ENCODE measurements at regions not wholly inside any gene's neighbourhood (a gene's known extent, or its start where the extent isn't known, plus 50 kb on each side); places are given as distances from the start of the nearest gene placed in this dataset.
"Not testable (repeated sequence)": the region's sequence is repeated elsewhere in the genome, so short reads cannot be mapped to it uniquely, and the experiment has no call there.

DNA sequence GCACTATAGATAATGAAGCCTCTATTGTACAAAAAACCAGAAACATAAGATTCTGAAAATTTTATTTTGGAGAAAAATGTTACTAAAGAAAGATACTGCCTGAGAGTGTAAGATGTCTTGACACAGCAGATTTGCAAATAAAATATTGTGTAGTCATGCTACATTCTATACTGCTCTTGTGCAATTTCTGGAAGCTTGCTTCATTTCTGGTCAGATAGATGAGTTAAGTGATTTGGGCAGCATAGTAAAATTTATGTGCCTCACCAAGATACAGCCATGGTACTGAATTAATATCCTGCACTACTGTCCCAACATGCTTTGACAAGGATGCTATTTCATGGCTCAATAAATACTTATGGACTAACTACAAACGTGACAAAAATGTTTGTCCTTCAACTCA, 55.1 kb upstream of the STARD13 start:
- no peak for DNase-seq

DNA sequence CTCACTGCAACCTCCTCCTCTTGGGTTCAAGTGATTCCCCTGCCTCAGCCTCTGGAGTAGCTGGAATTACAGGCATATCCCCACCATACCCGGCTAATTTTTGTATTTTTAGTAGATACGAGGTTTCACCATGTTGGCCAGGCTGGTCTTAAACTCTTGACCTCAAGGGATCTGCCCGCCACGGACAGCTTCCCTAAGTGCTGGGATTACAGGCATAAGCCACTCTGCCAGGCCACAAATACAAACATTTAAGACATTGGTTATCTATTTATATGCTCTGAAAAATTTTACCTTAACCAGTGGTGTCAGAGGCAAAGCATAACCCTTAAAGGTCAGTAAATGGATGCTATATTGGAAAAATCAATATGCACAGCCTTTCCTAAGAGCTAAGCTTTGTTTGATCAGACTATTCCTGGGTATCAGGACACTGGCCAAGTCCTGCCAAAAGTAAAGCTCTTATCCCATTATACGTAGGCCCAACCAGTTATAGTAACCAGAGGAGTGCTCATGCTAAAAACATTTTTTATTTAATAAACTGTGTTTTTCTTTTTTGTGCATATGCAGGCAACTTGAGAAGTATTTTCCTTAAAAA, 56.4 kb upstream of the STARD13 start:
- DNase-seq = no peak

DNA sequence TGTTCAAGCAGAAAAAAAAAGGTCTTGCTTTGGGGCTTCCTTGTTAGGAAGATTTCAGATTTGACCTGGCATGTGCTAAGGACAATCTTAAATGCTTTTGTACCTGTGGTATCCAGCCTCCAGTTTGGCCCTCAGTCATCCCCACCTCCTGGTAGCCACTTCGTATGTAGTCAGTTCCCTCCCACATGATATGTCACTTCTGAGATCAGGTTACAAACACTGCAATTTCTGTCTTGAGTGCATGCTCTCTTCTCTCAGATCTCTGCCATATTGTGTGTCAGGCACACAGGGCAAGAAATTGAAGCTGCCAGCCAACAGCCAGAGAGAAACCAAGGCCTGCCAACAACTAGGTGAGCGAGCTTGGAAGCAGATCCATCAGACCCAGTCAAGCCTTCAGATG, 60.3 kb upstream of the STARD13 start:
- no peak for DNase-seq

DNA sequence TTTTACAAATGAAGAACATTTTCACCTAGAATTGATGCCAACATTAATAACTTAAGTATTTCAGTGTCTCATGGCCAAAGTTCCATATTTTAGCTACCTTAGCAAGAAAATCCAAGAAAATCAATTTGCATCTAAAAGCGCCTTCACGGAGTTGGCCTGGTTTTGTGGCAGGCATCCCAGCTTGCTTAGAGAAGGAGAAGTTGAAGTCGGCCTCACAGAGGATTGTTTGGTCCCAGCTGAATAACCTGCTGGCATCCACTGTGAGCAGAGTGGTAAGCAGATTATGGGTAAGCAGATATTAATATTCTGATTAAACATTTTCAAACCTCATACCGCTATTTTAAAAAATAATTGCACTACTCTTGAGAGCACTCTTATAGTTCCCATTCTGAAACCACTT, 62.3 kb upstream of the STARD13 start:
- DNase-seq = no peak

DNA sequence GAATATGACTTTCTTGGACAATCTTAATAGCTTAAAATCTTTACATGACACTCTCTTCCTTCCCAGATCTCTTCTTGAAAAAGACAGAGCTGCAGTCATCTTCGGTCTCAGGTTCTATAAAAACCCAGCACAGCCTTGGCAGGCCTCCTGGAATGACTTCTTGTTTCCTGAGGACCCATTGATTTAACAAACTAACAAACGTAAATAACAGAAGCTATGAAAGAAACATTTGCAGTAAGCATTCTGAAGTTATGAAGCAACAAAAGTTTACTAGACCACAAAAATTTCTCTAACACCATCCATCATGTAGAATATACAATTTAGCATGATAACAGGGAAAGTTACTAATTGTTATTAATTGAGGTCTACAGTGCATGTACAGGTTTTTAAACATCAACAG, 62.8 kb upstream of the STARD13 start:
- no peak for DNase-seq

DNA sequence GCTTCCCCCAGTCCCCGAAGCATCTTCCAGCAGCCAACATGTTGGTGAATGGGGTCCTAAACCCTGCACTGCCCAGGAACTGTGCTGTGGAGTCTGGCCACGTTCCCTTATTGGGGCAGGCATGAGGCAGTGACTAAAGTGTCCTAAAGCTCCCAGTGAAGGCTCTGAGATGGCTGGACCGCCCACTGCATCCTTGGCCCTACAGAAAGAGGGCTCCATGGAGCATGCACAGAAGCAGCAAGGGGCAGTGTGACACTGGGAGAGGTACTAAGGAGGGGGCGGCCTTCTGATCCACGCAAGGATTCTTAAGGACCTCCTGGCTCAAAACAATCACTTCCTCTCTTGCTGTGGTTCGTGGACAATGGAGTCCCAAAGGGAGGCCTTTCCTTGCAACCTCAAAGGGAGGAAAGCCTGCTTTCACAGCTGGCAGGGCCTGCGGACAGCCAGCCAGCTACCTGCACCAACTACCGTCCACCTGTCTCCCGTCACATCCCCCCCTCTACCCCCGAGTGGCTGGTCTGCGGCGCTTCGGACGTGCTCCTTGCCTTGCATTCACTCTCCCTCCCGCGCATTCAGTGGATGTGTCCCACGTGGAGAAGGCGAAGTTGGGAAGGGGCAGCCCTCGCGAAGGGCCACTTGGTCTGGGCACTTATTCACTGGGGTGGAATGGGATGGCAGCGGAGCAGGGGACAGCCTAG, 63.9 kb upstream of the STARD13 start:
- no peak for DNase-seq

DNA sequence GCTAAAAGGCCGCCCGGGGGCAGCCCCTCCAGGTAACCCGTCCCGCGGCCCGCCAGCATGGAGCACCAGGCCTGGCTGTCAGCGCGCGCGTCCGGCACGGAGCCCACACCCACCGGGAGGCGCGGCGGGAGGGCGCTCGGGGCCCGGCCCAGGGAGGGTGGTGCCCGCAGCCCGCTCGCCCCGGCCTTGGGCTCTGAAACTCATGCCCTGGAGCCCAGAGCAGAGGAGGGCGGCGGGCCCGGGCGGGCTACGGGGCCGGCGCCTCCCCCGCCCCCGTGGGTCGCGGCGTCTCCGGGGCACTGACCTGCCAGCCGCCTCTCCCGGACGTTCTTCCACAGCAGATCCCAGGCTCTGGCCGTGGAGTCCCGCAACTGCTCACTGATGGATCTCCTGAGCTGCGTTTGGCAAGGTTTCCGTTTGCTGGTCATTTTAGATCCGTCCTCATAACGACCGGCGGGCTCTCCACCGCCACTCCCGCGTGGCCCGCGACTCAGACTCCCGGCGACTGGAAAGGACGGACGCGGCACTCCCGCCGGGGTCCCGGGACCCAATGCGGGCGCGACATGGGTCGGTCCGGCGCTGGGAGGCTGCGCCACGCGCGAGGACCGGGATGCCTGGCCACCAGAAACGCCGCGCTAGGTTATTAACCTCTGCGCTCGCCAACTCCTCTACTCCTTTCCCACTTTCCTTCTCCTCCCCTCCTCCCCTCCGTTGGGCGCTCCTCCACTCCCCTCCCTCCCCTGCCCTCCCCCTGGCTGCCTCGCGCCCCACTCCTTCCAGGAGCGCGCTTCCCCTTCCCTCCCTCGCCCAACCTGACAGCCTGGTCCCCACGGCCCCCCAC, 64.7 kb upstream of the STARD13 start:
- peak; percentile 55 for DNase-seq

DNA sequence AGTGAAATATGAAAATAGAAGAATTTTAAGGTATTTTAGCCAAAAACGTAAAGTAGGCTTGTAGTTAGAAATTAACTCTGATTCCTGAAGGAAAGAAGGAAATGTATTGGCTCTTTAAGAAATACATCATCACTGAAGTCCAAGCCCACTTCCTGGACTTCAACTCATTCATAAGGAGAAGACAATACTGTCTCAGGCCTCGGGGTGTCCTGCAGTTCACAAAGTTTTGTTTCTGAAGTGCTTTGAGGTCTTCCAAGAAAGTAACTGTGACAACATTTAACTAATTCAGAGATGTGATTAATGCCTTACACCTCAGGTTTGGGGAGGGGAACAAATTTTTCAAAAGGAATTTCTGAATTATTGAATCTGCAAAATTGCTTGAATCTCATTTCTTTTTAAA, 65.8 kb upstream of the STARD13 start:
- no peak for DNase-seq

DNA sequence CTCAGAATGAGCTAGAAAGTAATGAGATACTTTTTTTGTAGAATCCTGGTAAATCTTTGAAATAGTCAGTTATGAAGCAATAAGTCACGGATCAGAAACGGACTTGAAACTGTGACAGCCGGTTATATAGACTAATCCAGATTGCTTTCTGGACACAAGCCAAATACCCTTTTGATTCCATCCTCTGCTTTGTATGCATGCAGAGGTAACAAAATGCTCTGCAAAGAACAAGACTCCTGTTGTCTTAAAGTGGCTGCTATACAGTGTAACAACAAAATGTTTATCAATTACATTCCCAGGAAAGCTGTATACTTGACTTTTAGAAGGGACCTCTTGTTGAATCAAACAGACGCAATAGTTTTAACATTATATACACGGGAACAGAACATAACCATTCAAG, 66.5 kb upstream of the STARD13 start:
- no peak for DNase-seq

DNA sequence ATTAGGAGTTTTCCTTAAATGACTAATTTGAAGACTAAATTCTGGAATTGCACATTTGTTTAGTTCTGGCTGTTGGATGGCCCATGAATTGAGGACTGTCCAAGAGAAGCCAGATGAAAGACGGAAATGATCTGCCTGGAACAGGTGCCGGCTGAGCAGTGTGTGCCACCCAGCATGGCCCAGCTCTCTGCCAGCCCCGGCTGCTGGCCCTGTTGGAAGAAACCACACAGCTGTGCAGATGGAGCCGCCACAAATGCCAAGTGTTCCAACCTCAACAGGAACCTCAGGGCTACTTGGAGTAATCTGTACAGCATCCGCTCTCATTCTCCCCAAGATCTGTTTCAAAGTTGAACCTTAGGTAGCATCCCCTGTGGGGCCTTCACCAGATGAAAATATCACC, 67.0 kb upstream of the STARD13 start:
- DNase-seq = no peak

DNA sequence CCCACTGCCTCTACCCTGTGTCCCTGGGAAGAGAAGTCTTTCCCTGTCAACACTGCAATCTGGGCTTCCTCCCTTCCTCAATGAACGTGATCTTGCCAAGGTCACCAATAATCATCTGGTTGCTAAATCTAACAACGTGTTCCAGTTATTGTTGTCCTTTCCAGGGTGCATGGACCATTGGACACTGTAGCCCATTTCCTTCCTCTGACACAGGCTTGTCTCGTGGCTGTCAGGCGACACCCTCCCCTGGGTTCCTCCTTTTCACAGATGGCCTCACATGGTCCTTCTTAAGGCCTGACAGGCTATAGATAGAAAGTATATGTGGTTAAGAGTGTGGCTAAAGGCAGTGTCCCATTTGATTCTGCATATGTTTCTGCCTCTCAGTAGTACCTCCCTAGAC, 67.7 kb upstream of the STARD13 start:
- DNase-seq = no peak

DNA sequence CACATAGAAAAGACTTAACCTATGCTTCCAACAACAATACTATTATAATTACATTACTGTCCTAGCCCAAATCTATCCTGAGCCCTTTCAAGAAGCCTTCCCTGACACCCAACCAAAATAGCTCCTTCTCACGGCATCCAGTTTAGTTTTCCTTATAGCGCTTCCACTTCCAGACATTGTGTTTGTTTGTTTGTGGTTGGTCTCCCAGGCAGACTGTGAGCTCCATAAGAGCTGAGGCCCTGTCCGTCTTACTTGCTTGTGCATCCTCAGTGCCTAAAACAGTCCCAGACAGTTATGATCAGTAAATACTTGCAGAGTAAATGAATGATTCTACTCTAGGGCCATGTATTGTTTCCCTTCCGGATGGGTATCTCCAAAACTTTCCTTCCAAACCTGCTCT, 68.1 kb upstream of the STARD13 start:
- no peak for DNase-seq

DNA sequence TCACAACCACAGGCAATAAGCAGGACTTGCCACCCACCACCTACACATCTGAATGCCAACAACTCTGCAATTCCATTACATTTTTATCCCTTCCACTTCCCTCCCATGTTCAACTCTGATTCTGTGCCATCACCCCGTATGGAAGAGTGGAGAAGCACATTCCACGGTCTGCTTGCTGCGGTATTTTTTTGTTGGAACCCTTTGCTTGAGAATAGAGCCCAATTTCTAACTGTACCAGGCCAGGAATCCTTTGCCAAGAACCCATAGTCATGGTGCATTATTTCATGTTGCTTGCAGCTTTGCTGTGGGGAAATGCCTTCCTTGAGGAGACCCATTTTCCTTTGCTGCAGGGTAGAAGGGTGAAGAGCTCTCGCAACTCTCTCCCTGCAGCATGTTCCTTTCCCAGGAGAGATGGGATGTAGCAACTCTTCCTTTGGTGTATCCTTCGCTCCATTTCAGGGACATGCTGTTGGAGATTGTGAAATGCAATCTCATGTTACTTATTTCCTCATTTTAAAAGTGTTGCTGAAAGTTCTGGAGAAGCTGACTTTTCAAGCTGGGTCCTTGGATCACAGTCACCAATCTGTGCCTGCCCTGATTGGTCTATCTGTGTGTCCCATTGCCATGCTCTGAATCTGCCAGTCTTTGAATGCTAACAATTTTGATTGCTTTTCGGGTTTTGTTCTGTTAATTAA, 69.8 kb upstream of the STARD13 start:
- no peak for DNase-seq

DNA sequence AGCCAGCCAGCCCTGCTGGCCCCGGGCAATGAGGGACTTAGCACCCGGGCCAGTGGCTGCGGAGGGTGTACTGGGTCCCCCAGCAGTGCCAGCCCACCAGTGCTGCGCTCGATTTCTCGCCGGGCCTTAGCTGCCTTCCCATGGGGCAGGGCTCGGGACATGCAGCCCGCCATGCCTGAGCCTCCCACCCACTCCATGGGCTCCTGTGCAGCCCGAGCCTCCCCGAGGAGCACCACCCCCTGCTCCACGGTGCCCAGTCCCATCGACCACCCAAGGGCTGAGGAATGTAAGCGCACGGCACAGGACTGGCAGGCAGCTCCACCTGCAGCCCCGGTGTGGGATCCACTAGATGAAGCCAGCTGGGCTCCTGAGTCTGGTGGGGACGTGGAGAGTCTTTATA, 72.5 kb upstream of the STARD13 start:
- not testable (repeated sequence) for DNase-seq

DNA sequence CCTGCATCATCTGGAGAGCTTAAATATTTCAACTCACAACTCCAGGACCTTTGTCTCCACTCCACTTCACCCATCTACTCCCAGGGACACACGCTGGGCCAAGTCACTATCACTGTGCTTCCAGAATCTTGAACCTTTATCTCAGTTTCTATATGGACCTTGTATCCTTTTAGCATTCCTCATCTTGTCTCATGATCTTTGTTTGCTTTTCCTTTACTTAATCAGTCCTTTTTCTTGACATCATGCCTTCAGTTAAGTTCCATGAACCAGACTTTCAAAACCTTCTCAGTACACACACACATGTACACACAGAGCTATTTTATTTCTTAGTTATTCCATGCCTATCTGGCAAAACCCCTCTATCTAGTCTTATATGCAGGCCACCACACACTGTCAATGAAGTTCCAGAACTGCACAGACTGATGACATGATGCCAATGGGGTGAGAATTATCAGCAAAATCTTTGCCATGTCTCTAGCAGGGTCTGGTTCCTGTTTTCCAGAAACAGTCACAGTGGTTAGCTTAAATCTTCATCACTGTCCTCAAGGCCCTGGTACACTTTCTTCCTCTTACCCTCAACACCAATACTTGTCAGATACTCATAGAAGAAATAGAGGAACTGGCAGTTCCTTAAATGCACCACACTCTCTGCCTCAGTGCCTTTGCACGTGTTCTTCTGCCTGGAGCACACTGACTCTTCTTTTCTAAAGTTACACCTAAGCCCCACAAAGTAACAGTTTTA, 77.6 kb upstream of the STARD13 start:
- no peak for DNase-seq

DNA sequence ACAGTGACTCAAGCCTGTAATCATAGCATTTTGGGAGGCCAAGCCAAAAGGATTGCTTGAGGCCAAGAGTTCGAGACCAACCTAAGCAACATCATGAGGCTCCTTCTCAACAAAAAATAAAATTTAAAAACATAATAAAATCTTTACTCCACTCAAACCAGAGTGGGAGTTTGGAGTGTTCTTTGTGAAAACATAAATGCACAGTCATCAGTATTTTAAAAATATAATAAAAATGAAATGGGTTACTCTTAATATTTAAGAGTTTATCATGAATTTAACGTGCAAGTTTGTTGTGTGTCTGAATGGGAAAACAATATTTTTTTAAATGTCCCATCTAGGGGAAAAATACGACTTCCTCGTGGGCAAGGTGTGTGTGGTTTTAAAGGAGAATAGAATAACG, 78.6 kb upstream of the STARD13 start:
- no peak for DNase-seq

DNA sequence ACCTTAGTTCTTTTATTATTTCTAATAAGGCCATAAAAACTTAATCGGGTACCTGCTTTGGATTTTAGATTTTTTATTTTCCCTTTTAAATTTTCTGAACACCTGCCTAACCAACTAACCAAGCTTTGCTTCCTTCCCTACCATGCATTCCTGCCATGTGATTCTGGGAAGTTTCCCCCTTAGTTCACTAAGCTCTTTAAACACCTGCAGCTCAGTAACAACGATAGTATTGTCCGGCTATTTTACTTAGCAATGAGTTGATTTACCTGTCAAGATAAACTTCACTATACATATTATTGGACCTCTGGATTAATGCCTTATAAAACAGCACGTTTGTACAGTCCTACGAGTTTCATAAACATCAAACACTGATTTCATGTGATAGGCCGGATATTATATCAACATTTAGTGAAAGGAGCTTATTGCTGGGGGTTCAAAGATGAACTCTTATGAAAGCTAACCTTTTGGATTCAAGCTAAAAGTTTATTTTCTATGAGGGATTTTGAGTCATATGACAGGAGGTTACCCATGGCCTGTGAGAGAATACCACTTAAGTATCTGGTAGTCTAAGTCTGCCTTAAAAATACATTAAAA, 81.0 kb upstream of the STARD13 start:
- DNase-seq = no peak

DNA sequence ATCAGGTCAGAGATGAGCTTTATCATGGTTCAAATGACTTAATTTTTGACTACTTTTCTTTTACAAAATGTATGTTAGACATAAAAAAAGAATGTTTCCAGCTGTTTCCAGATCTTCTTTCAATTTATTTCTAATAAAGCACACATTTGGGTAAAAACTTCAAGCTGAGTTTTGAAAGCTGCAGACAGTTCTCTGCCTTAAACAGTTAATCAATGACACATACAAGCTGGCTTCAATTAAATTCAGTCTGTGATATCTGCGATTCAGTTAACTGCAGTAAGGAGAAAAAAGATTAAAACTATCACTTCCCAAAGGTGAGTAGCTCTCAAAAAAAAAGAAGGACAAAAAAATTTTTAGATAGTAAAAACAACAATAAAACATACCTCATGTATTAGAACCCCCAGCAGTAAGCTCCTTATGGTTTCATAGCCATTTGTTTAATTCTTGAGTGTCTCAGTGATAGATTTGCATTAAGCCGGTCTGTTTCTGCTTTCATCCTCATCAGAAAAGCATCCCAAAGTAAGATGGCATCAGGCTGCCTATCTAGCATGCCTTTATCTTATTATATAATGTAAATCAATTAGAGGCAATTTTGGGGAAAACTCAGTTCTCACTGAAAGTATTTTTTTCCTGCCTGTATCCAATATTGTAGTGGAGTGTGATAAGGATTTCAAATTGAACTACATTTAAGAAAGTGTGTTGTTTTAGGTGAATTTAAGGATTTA, 81.8 kb upstream of the STARD13 start:
- no peak for DNase-seq

DNA sequence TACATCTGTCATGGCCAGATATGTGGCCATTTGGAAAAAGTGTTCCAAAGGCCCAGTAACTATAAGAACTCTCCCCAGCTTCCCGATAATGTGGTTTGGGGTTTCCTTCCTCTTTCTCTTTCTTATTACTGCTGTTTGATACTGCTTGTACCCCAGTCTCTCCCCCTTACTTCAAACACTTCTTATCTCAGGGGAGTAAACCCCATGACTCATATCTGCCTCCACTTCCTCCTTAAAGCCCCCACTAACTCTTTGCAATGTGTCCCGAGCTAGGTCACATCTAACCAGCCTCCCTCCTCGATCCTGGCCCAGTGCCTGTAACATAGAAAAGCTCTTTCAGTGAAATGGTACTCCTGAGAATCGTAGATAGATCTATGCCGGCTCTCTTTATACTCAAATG, 82.4 kb upstream of the STARD13 start:
- DNase-seq = no peak

DNA sequence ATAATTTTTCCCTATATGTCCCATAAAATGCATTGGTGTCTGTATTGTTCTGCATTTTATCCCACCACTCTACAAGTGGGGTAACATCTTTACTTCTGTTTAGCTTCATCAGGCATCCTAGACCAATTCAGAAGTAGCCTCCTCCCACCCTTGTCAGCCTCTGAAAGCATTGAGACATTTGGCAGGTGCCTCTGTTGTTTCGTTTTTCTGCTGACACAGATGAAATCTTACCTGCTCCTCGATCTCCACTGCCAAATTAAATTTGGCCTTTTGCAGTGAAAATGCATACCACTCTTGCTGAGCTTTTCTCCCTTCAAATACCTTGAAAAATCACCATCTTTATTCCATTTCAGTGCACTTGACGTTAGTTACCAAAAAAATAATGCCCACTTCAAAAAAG, 83.5 kb upstream of the STARD13 start:
- no peak for DNase-seq
